Mesenchymal stem cell (in vitro differentiated cells and primary cell): ENCODE measurements at regions not wholly inside any gene's neighbourhood (a gene's known extent, or its start where the extent isn't known, plus 50 kb on each side); places are given as distances from the start of the nearest gene placed in this dataset.

Experiments used
- DNase-seq: peaks from one replicate; pipeline ENCODE4 v3.0.0-alpha.2; 2013
- H2AFZ ChIP-seq: one replicate; pipeline ENCODE4 v1.6.1; 2013; ENCODE audit warnings: low read depth, mild to moderate bottlenecking, control low read depth, inconsistent platforms, low read length, moderate library complexity
- H2AK5ac ChIP-seq: 2 replicates; pipeline ENCODE4 v1.6.1; 2013; ENCODE audit warnings: low read length, moderate library complexity, mild to moderate bottlenecking, inconsistent platforms; ENCODE audit not compliant: severe bottlenecking
- H2BK120ac ChIP-seq: one replicate; pipeline ENCODE4 v1.6.1; 2013; ENCODE audit warnings: low read depth, mild to moderate bottlenecking, inconsistent platforms, low read length, moderate library complexity
- H2BK12ac ChIP-seq, 2 experiments: one replicate each; pipeline ENCODE4 v1.6.1; 2013; ENCODE audit warnings: inconsistent platforms in 2 of 2, low read length in 2 of 2, mild to moderate bottlenecking in 2 of 2, moderate library complexity in 2 of 2, control low read depth in 1 of 2
- H2BK15ac ChIP-seq: one replicate; pipeline ENCODE4 v1.6.1; 2013; ENCODE audit warnings: mild to moderate bottlenecking, low read depth, inconsistent platforms; ENCODE audit not compliant: poor library complexity, severe bottlenecking
- H2BK5ac ChIP-seq: 2 replicates; pipeline ENCODE4 v1.6.1; 2013; ENCODE audit warnings: low read depth, mild to moderate bottlenecking, low read length, control low read depth, inconsistent platforms; ENCODE audit not compliant: poor library complexity, severe bottlenecking
- H3K14ac ChIP-seq, 2 experiments: one replicate each; pipeline ENCODE4 v1.6.1; 2013; ENCODE audit warnings: inconsistent platforms in 2 of 2, low read length in 2 of 2, control low read depth in 1 of 2, mild to moderate bottlenecking in 1 of 2, moderate library complexity in 1 of 2
- H3K18ac ChIP-seq, 2 experiments: one replicate each; pipeline ENCODE4 v1.6.1; 2013; ENCODE audit warnings: inconsistent platforms in 2 of 2, low read length in 2 of 2, control low read depth in 1 of 2, low read depth in 1 of 2, mild to moderate bottlenecking in 1 of 2
- H3K23ac ChIP-seq, 2 experiments: one replicate each; pipeline ENCODE4 v1.6.1; 2013; ENCODE audit warnings: inconsistent platforms in 2 of 2, low read length in 2 of 2, mild to moderate bottlenecking in 2 of 2, moderate library complexity in 2 of 2, control low read depth in 1 of 2
- H3K27ac ChIP-seq: 2 replicates; pipeline ENCODE4 v1.5.1; 2013; ENCODE audit warnings: mild to moderate bottlenecking, moderate library complexity, low read length, control low read depth, inconsistent platforms; ENCODE audit not compliant: poor library complexity, severe bottlenecking
- H3K27me3 ChIP-seq, 2 experiments: 2 replicates each; pipeline versions ENCODE4 v1.6.1 to v1.7.0; 2013; ENCODE audit warnings: low read length in 2 of 2, mild to moderate bottlenecking in 2 of 2, moderate library complexity in 2 of 2, control low read depth in 1 of 2, inconsistent platforms in 1 of 2; ENCODE audit not compliant: control insufficient read depth in 1 of 2, insufficient read depth in 1 of 2
- H3K36me3 ChIP-seq, 2 experiments: 2 replicates each; pipeline versions ENCODE4 v1.6.1 to v1.7.0; 2013; ENCODE audit warnings: low read length in 2 of 2, control low read depth in 1 of 2, inconsistent platforms in 1 of 2, low read depth in 1 of 2, mild to moderate bottlenecking in 1 of 2; ENCODE audit not compliant: insufficient read depth in 2 of 2, control insufficient read depth in 1 of 2
- H3K4ac ChIP-seq, 2 experiments: one replicate each; pipeline ENCODE4 v1.6.1; 2013; ENCODE audit warnings: inconsistent platforms in 2 of 2, low read length in 2 of 2, mild to moderate bottlenecking in 2 of 2, moderate library complexity in 2 of 2, control low read depth in 1 of 2, low read depth in 1 of 2
- H3K4me1 ChIP-seq: 2 replicates; pipeline ENCODE4 v1.6.1; 2013; ENCODE audit warnings: low read depth, low read length, control low read depth; ENCODE audit not compliant: control insufficient read depth, insufficient read depth
- H3K4me2 ChIP-seq: 2 replicates; pipeline ENCODE4 v1.6.1; 2013; ENCODE audit warnings: low read length, mild to moderate bottlenecking, inconsistent platforms; ENCODE audit not compliant: poor library complexity, severe bottlenecking
- H3K4me3 ChIP-seq, 2 experiments: 2 replicates each; pipeline versions ENCODE4 v1.5.1 to v1.7.0; 2013; ENCODE audit warnings: low read length in 2 of 2, mild to moderate bottlenecking in 2 of 2, control low read depth in 1 of 2, low read depth in 1 of 2; ENCODE audit not compliant: insufficient read depth in 1 of 2
- H3K79me1 ChIP-seq: replicated peaks from 2 replicates; pipeline ENCODE4 v1.6.1; 2013; ENCODE audit warnings: mild to moderate bottlenecking, control low read depth, low read length, inconsistent platforms; ENCODE audit not compliant: poor library complexity, severe bottlenecking
- H3K9ac ChIP-seq: 2 replicates; pipeline ENCODE4 v1.7.0; 2013; ENCODE audit warnings: mild to moderate bottlenecking, low read length, moderate library complexity
- H3K9me3 ChIP-seq: 2 replicates; pipeline ENCODE4 v1.7.0; 2013; ENCODE audit warnings: mild to moderate bottlenecking, low read length; ENCODE audit not compliant: control insufficient read depth
- H4K8ac ChIP-seq: one replicate; pipeline ENCODE4 v1.6.1; 2013; ENCODE audit warnings: inconsistent platforms, mild to moderate bottlenecking, low read length, moderate library complexity
- H4K91ac ChIP-seq: one replicate; pipeline ENCODE4 v1.6.1; 2013; ENCODE audit warnings: mild to moderate bottlenecking, low read length, inconsistent platforms
- WGBS: methylation state at CpG from one replicate; pipeline ENCODE4 v1.1.7; 2013; ENCODE audit warnings: mixed read lengths; 5-methylcytosine and 5-hydroxymethylcytosine counted together

GRCh38 chr11:119909495-119909894 is 180.5 kb upstream of the NECTIN1 start:
- no peak overlapping the region for H4K8ac ChIP-seq
- no peak overlapping the region for H3K9ac ChIP-seq
- WGBS: 84% methylated on average over 9 of the region's 9 CpGs
- no peak overlapping the region for H2AFZ ChIP-seq
- H2AK5ac ChIP-seq: no peak overlapping the region
- H3K27ac ChIP-seq: no peak overlapping the region
- no peak overlapping the region for H2BK12ac ChIP-seq
- H3K4ac ChIP-seq: no peak overlapping the region
- H3K18ac ChIP-seq: no peak overlapping the region
- no peak overlapping the region for H3K14ac ChIP-seq
- H3K9me3 ChIP-seq: no peaks in the 10 kb centered on the region
- no peaks in the 10 kb centered on the region for H3K36me3 ChIP-seq
- H3K27me3 ChIP-seq: peaks cover 10 to 79% of the 10 kb centered on the region in 2 experiments
- no peak overlapping the region for H4K91ac ChIP-seq
- H3K4me3 ChIP-seq: no peak overlapping the region
- H2BK120ac ChIP-seq: no peak overlapping the region
- H3K79me1 ChIP-seq: no peaks in the 10 kb centered on the region
- no peak overlapping the region for H3K23ac ChIP-seq
- no peak overlapping the region for H2BK5ac ChIP-seq
- no peaks in the 10 kb centered on the region for H3K4me1 ChIP-seq
- H2BK15ac ChIP-seq: no peak overlapping the region
- no peak for DNase-seq
- H3K4me2 ChIP-seq: no peak overlapping the region

GRCh38 chr11:119909077-119909476 is 180.1 kb upstream of the NECTIN1 start:
- no peak overlapping the region for H2AFZ ChIP-seq
- no peaks in the 10 kb centered on the region for H3K4me1 ChIP-seq
- no peak overlapping the region for H4K91ac ChIP-seq
- no peaks in the 10 kb centered on the region for H3K36me3 ChIP-seq
- 83% methylated on average over 1 of the region's 2 CpGs for WGBS
- no peak overlapping the region for H2BK5ac ChIP-seq
- no peak overlapping the region for H3K27ac ChIP-seq
- H3K9ac ChIP-seq: no peak overlapping the region
- H3K14ac ChIP-seq: no peak overlapping the region
- no peak overlapping the region for H3K4me2 ChIP-seq
- no peak overlapping the region for H3K18ac ChIP-seq
- H2AK5ac ChIP-seq: no peak overlapping the region
- no peak overlapping the region for H3K23ac ChIP-seq
- no peak for DNase-seq
- no peaks in the 10 kb centered on the region for H3K9me3 ChIP-seq
- no peak overlapping the region for H2BK120ac ChIP-seq
- H3K4ac ChIP-seq: no peak overlapping the region
- no peak overlapping the region for H3K4me3 ChIP-seq
- peaks cover 10 to 81% of the 10 kb centered on the region in 2 experiments for H3K27me3 ChIP-seq
- no peak overlapping the region for H4K8ac ChIP-seq
- no peak overlapping the region for H2BK12ac ChIP-seq
- no peak overlapping the region for H2BK15ac ChIP-seq
- no peaks in the 10 kb centered on the region for H3K79me1 ChIP-seq

GRCh38 chr11:119908573-119908904 is 179.5 kb upstream of the NECTIN1 start:
- H2AK5ac ChIP-seq: no peak overlapping the region
- 87% methylated on average over 5 of the region's 6 CpGs for WGBS
- no peak overlapping the region for H2BK120ac ChIP-seq
- no peaks in the 10 kb centered on the region for H3K36me3 ChIP-seq
- no peak overlapping the region for H3K14ac ChIP-seq
- H4K91ac ChIP-seq: no peak overlapping the region
- no peak overlapping the region for H3K4me2 ChIP-seq
- no peak overlapping the region for H4K8ac ChIP-seq
- no peak overlapping the region for H3K27ac ChIP-seq
- H3K4ac ChIP-seq: no peak overlapping the region
- H2BK15ac ChIP-seq: no peak overlapping the region
- H3K9ac ChIP-seq: no peak overlapping the region
- DNase-seq: no peak
- no peak overlapping the region for H2BK12ac ChIP-seq
- H3K23ac ChIP-seq: no peak overlapping the region
- no peak overlapping the region for H3K18ac ChIP-seq
- H3K27me3 ChIP-seq: peaks cover 10 to 81% of the 10 kb centered on the region in 2 experiments
- H3K4me3 ChIP-seq: no peak overlapping the region
- no peak overlapping the region for H2AFZ ChIP-seq
- H3K9me3 ChIP-seq: no peaks in the 10 kb centered on the region
- H2BK5ac ChIP-seq: no peak overlapping the region
- no peaks in the 10 kb centered on the region for H3K79me1 ChIP-seq
- no peaks in the 10 kb centered on the region for H3K4me1 ChIP-seq

GRCh38 chr11:119907878-119908572 is 179.0 kb upstream of the NECTIN1 start:
- Histone ChIP-seq H2BK120ac (no peak overlapping the region), H2AFZ (no peak overlapping the region), H3K27me3 (peaks cover 10 to 81% of the 10 kb centered on the region in 2 experiments), H3K4me1 (no peaks in the 10 kb centered on the region), H4K8ac (no peak overlapping the region), H3K18ac (no peak overlapping the region), H2BK12ac (no peak overlapping the region), H3K4ac (no peak overlapping the region), H3K79me1 (no peaks in the 10 kb centered on the region), H3K36me3 (no peaks in the 10 kb centered on the region), H3K9me3 (no peaks in the 10 kb centered on the region), H2AK5ac (no peak overlapping the region), H3K23ac (no peak overlapping the region), H2BK15ac (no peak overlapping the region), H3K27ac (no peak overlapping the region), H3K14ac (no peak overlapping the region), H4K91ac (no peak overlapping the region), H2BK5ac (no peak overlapping the region), H3K4me3 (no peak overlapping the region), H3K9ac (no peak overlapping the region), H3K4me2 (no peak overlapping the region)
- 49% methylated on average over 12 of the region's 14 CpGs for WGBS
- no peak for DNase-seq
